K562 (cell line): ENCODE measurements at regions not wholly inside any gene's neighbourhood (a gene's known extent, or its start where the extent isn't known, plus 50 kb on each side); places are given as distances from the start of the nearest gene placed in this dataset.

Experiments
- HEY1 ChIP-seq: fragments of 250-450 bp; sonication (Bioruptor Pico); IDR thresholded peaks from 2 replicates; pipeline ENCODE4 v1.5.0; 2020; ENCODE audit warnings: mild to moderate bottlenecking, moderate library complexity, borderline replicate concordance
- IRF2 ChIP-seq: sonication (generic); formaldehyde crosslinking; IDR thresholded peaks from 2 replicates; pipeline ENCODE4 v1.8.1; 2022; ENCODE audit warnings: mild to moderate bottlenecking, missing genetic modification reagents
- LARP7 ChIP-seq: fragments of 450-650 bp; IDR thresholded peaks from 2 replicates; pipeline ENCODE4 v1.6.1; 2016
- MAFF ChIP-seq: IDR thresholded peaks from 2 replicates; pipeline ENCODE4 v1.6.1; 2012; ENCODE audit warnings: low read length, improper control_type of control experiment
- MAFG ChIP-seq: fragments of 450-650 bp; conservative IDR thresholded peaks from 2 replicates; pipeline ENCODE4 v1.6.1; 2016; ENCODE audit warnings: missing genetic modification characterization, missing compliant biosample characterization
- MAX ChIP-seq: sonication (generic); formaldehyde crosslinking; IDR thresholded peaks from 2 replicates; pipeline ENCODE4 v1.9.0; 2022; ENCODE audit warnings: mild to moderate bottlenecking, missing genetic modification reagents
- MCM7 ChIP-seq, 2 experiments: fragments of 450-650 bp; IDR thresholded peaks; 2 replicates each; pipeline ENCODE4 v1.6.1; 2016 to 2018
- MED1 ChIP-seq: sonication (generic); formaldehyde crosslinking; IDR thresholded peaks from 2 replicates; pipeline ENCODE4 v1.8.1; 2023; ENCODE audit warnings: missing genetic modification reagents, borderline replicate concordance
- NFATC3 ChIP-seq: fragments of 450-650 bp; IDR thresholded peaks from 2 replicates; pipeline ENCODE4 v1.6.1; 2017; ENCODE audit warnings: mild to moderate bottlenecking
- NFE2 ChIP-seq: IDR thresholded peaks from 2 replicates; pipeline ENCODE4 v1.6.1; 2014; ENCODE audit warnings: antibody characterized with exemption, low read depth
- RAD51 ChIP-seq: fragments of 450-650 bp; IDR thresholded peaks from 2 replicates; pipeline ENCODE4 v1.7.1; 2016; ENCODE audit warnings: low read depth, mild to moderate bottlenecking, borderline replicate concordance
- TCF7 ChIP-seq: sonication (generic); IDR thresholded peaks from 2 replicates; pipeline ENCODE4 v1.6.1; 2016; ENCODE audit warnings: antibody characterized with exemption, borderline replicate concordance
- XRCC5 ChIP-seq: fragments of 200-400 bp; formaldehyde crosslinking; IDR thresholded peaks from 2 replicates; pipeline ENCODE4 v1.6.1; 2017; ENCODE audit warnings: low read depth, mild to moderate bottlenecking, low read length
- ZNF316 ChIP-seq: fragments of 450-650 bp; IDR thresholded peaks from 2 replicates; pipeline ENCODE4 v1.6.1; 2016
- TF ChIP-seq, protein P1 (sequence below): sonication (generic); formaldehyde crosslinking; IDR thresholded peaks from 2 replicates; pipeline ENCODE4 v1.8.1; 2023; ENCODE audit warnings: mild to moderate bottlenecking, missing genetic modification reagents
- TF ChIP-seq, protein P2 (sequence below): fragments of 200-600 bp; sonication (generic); IDR thresholded peaks from one replicate; pipeline ENCODE4 v1.6.1; 2012; ENCODE audit warnings: mild to moderate bottlenecking, low read depth, low read length, inconsistent platforms

DNA sequence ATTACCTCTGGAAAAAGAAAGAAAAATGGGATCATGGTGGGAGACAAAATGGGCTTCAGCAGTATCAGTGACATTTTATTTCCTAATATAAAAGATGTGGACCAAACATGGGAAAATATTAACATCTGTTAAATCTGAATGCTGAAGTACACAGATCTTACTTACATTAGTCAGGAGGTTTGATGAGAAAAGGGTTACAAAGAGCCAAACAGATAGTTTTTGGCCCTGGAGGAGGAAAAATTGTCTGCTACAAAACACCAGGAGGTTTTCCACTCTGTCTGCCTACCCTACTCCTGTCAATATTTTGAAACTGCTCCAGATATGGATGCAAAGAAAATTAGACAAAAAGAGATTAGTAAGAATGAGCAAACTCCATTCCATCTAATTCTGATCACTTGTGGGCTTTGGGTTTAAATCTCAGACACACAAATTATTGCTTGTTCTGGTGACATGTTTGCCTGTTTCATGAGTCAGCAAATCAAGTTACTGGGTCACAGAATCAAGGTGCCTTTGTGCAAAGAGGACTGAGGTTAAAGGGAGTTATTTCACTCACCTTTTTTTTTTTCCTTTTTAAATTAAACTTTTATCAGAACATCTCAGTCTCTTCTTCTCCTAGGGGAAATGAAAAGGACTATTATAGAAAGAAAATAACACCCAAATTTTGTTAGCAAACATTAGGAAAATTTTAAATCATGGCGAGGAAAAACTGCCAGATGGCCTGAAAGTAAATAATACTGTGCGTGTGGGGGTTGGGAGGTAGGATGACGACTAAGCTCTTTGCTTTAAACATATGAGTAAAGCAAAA, 87.0 kb upstream of the SPATS2L start (continued):
- no peak for TF ChIP-seq NFATC3
- TF ChIP-seq HEY1 (CRISPR knock-in tag) = no peak
- TF ChIP-seq RAD51 = no peak
- no peak for TF ChIP-seq LARP7
- TF ChIP-seq, protein P1, sequence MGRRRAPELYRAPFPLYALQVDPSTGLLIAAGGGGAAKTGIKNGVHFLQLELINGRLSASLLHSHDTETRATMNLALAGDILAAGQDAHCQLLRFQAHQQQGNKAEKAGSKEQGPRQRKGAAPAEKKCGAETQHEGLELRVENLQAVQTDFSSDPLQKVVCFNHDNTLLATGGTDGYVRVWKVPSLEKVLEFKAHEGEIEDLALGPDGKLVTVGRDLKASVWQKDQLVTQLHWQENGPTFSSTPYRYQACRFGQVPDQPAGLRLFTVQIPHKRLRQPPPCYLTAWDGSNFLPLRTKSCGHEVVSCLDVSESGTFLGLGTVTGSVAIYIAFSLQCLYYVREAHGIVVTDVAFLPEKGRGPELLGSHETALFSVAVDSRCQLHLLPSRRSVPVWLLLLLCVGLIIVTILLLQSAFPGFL (CRISPR knock-in tag) = no peak
- no peak for TF ChIP-seq MAX (CRISPR knock-in tag)
- peak; percentile 64 for TF ChIP-seq NFE2
- peak; percentile 80 for TF ChIP-seq MAFG (tag)
- no peak for TF ChIP-seq MED1 (CRISPR knock-in tag)
- no peak for TF ChIP-seq IRF2 (CRISPR knock-in tag)
- peak; percentile 82 for TF ChIP-seq MAFF
- TF ChIP-seq TCF7 = no peak
- TF ChIP-seq, protein P2, sequence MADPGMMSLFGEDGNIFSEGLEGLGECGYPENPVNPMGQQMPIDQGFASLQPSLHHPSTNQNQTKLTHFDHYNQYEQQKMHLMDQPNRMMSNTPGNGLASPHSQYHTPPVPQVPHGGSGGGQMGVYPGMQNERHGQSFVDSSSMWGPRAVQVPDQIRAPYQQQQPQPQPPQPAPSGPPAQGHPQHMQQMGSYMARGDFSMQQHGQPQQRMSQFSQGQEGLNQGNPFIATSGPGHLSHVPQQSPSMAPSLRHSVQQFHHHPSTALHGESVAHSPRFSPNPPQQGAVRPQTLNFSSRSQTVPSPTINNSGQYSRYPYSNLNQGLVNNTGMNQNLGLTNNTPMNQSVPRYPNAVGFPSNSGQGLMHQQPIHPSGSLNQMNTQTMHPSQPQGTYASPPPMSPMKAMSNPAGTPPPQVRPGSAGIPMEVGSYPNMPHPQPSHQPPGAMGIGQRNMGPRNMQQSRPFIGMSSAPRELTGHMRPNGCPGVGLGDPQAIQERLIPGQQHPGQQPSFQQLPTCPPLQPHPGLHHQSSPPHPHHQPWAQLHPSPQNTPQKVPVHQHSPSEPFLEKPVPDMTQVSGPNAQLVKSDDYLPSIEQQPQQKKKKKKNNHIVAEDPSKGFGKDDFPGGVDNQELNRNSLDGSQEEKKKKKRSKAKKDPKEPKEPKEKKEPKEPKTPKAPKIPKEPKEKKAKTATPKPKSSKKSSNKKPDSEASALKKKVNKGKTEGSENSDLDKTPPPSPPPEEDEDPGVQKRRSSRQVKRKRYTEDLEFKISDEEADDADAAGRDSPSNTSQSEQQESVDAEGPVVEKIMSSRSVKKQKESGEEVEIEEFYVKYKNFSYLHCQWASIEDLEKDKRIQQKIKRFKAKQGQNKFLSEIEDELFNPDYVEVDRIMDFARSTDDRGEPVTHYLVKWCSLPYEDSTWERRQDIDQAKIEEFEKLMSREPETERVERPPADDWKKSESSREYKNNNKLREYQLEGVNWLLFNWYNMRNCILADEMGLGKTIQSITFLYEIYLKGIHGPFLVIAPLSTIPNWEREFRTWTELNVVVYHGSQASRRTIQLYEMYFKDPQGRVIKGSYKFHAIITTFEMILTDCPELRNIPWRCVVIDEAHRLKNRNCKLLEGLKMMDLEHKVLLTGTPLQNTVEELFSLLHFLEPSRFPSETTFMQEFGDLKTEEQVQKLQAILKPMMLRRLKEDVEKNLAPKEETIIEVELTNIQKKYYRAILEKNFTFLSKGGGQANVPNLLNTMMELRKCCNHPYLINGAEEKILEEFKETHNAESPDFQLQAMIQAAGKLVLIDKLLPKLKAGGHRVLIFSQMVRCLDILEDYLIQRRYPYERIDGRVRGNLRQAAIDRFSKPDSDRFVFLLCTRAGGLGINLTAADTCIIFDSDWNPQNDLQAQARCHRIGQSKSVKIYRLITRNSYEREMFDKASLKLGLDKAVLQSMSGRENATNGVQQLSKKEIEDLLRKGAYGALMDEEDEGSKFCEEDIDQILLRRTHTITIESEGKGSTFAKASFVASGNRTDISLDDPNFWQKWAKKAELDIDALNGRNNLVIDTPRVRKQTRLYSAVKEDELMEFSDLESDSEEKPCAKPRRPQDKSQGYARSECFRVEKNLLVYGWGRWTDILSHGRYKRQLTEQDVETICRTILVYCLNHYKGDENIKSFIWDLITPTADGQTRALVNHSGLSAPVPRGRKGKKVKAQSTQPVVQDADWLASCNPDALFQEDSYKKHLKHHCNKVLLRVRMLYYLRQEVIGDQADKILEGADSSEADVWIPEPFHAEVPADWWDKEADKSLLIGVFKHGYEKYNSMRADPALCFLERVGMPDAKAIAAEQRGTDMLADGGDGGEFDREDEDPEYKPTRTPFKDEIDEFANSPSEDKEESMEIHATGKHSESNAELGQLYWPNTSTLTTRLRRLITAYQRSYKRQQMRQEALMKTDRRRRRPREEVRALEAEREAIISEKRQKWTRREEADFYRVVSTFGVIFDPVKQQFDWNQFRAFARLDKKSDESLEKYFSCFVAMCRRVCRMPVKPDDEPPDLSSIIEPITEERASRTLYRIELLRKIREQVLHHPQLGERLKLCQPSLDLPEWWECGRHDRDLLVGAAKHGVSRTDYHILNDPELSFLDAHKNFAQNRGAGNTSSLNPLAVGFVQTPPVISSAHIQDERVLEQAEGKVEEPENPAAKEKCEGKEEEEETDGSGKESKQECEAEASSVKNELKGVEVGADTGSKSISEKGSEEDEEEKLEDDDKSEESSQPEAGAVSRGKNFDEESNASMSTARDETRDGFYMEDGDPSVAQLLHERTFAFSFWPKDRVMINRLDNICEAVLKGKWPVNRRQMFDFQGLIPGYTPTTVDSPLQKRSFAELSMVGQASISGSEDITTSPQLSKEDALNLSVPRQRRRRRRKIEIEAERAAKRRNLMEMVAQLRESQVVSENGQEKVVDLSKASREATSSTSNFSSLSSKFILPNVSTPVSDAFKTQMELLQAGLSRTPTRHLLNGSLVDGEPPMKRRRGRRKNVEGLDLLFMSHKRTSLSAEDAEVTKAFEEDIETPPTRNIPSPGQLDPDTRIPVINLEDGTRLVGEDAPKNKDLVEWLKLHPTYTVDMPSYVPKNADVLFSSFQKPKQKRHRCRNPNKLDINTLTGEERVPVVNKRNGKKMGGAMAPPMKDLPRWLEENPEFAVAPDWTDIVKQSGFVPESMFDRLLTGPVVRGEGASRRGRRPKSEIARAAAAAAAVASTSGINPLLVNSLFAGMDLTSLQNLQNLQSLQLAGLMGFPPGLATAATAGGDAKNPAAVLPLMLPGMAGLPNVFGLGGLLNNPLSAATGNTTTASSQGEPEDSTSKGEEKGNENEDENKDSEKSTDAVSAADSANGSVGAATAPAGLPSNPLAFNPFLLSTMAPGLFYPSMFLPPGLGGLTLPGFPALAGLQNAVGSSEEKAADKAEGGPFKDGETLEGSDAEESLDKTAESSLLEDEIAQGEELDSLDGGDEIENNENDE = no peak
- TF ChIP-seq XRCC5 = no peak
- TF ChIP-seq MCM7 (IDR thresholded peaks at IDR 0.05) = no peak
- TF ChIP-seq ZNF316 = peak; percentile 92
